Body of pancreas (tissue), 4 donors: ENCODE measurements at regions not wholly inside any gene's neighbourhood (a gene's known extent, or its start where the extent isn't known, plus 50 kb on each side); places are given as distances from the start of the nearest gene placed in this dataset.

Experiments
- CTCF ChIP-seq, 7 experiments: fragments of 450-650 bp in 4 of 7; fragments of 200-600 bp in 3 of 7; sonication (generic) in 3 of 7; IDR thresholded peaks; one replicate each; pipeline ENCODE4 v1.5.1; 2016 to 2019; ENCODE audit warnings: antibody characterized with exemption in 7 of 7
- POLR2A ChIP-seq, 3 donors: fragments of 450-650 bp; IDR thresholded peaks; one replicate each; pipeline ENCODE4 v1.6.1; 2016; ENCODE audit warnings: antibody characterized with exemption in 3 of 3, mild to moderate bottlenecking in 2 of 3

GRCh38 chr7:55276572-55277295, 88.4 kb upstream of the LANCL2 start:
- no peak for TF ChIP-seq POLR2A (IDR thresholded peaks at IDR 0.05)
- no peak for TF ChIP-seq CTCF (IDR thresholded peaks at IDR 0.05)
